22Rv1 (cell line): ENCODE measurements at regions not wholly inside any gene's neighbourhood (a gene's known extent, or its start where the extent isn't known, plus 50 kb on each side); places are given as distances from the start of the nearest gene placed in this dataset.

Experiments
- CTCF ChIP-seq: fragments of 450-650 bp; IDR thresholded peaks from 2 replicates; pipeline ENCODE4 v1.5.1; 2017; ENCODE audit warnings: mild to moderate bottlenecking
- ZFX ChIP-seq: fragments of 450-650 bp; IDR thresholded peaks from 2 replicates; pipeline ENCODE4 v1.6.1; 2017; ENCODE audit warnings: antibody characterized with exemption, borderline replicate concordance

- TF ChIP-seq CTCF (no peak), ZFX (no peak)
Observed at GRCh38 chr12:19751078-19751477, 311.8 kb downstream of the AEBP2 start.
